ENCODE measurements at regions not wholly inside any gene's neighbourhood (a gene's known extent, or its start where the extent isn't known, plus 50 kb on each side); places are given as distances from the start of the nearest gene placed in this dataset.

DNA sequence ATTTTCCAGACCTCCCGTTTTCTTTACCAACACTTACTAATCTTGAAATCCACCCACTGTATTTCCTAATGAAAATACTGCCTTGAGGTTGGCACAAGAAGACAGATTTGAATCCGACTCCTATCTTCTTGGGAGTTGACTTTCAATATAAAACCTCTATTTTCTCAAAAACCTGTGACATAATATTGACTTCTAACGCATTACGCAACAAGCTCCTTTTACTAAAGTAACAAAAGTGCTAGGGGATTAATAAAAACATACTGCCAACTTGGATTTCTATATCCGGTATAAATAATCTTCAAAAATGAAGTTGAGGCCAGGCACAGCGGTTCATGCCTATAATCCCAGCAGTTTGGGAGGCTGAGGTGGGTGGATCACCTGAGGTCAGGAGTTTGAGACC, 382.0 kb downstream of the PREX1 start:
- TF ChIP-seq, protein P1, sequence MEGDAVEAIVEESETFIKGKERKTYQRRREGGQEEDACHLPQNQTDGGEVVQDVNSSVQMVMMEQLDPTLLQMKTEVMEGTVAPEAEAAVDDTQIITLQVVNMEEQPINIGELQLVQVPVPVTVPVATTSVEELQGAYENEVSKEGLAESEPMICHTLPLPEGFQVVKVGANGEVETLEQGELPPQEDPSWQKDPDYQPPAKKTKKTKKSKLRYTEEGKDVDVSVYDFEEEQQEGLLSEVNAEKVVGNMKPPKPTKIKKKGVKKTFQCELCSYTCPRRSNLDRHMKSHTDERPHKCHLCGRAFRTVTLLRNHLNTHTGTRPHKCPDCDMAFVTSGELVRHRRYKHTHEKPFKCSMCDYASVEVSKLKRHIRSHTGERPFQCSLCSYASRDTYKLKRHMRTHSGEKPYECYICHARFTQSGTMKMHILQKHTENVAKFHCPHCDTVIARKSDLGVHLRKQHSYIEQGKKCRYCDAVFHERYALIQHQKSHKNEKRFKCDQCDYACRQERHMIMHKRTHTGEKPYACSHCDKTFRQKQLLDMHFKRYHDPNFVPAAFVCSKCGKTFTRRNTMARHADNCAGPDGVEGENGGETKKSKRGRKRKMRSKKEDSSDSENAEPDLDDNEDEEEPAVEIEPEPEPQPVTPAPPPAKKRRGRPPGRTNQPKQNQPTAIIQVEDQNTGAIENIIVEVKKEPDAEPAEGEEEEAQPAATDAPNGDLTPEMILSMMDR (IDR thresholded peaks at IDR 0.05; ENCODE audit: low read depth, low read length): no peak
- TF ChIP-seq EZH2phosphoT487 (IDR thresholded peaks at IDR 0.05; ENCODE audit: low read depth): no peak
